ENCODE measurements at regions not wholly inside any gene's neighbourhood (a gene's known extent, or its start where the extent isn't known, plus 50 kb on each side); places are given as distances from the start of the nearest gene placed in this dataset.

GRCh38 chr1:170800812-170801211 is 134.5 kb upstream of the MROH9 start:
- H3K9me3 ChIP-seq (replicated peaks; ENCODE audit: control insufficient read depth, insufficient read depth, low read depth, low read length), result no peaks in the 10 kb centered on the region; the same call in 1 of the 2 replicates
- POLR2A ChIA-PET, result no interaction called here
- intact Hi-C loops (cut with micrococcal nuclease) (no loop called here), in situ Hi-C loops (cut with MboI) (no loop called here)
- no peak overlapping the region for H3K9ac ChIP-seq (ENCODE audit: insufficient read depth in 1 of 2, low read depth in 2 of 2, low read length in 2 of 2)
- no TSS peak for BruUV-seq (replicated peaks)
- CTCF ChIA-PET (ENCODE audit: low intra/inter-chr PET ratio), result no interaction called here
- no peaks in the 10 kb centered on the region for H3K4me1 ChIP-seq (replicated peaks in 1 of 2; ENCODE audit: control insufficient read depth in 2 of 2, insufficient read depth in 2 of 2, low read length in 2 of 2)
- H4K20me1 ChIP-seq (replicated peaks; ENCODE audit: control insufficient read depth, insufficient read depth, low read length), result no peaks in the 10 kb centered on the region
- ATAC-seq, result no peak
- H3K36me3 ChIP-seq (ENCODE audit: control insufficient read depth, insufficient read depth, low read length), result no peaks in the 10 kb centered on the region
- DNase-seq (ENCODE audit: extremely low read depth in 1 of 4, low spot score in 3 of 4), result no peak
- H3K27ac ChIP-seq (ENCODE audit: extremely low read depth, low read depth, low read length), result no peak overlapping the region
- under 1% methylated on average over 6 of the region's 6 CpGs for WGBS (ENCODE audit: insufficient coverage, low coverage, missing lambda C conversion rate)
- no peaks in the 10 kb centered on the region for H3K79me2 ChIP-seq (ENCODE audit: control insufficient read depth, insufficient read depth, low read length)
- H3K27me3 ChIP-seq (ENCODE audit: control insufficient read depth in 2 of 2, insufficient read depth in 2 of 2, low read length in 2 of 2), result no peaks in the 10 kb centered on the region
- no peak for TF ChIP-seq BDP1 (IDR thresholded peaks at IDR 0.05; ENCODE audit: insufficient read depth, insufficient read length)
- TF ChIP-seq KAT2B (IDR thresholded peaks at IDR 0.05; ENCODE audit: low read depth, low read length), result no peak
- no peak for TF ChIP-seq ZBTB5 (IDR thresholded peaks at IDR 0.05)
- no peak for TF ChIP-seq ZNF511 (CRISPR knock-in tag; IDR thresholded peaks at IDR 0.05)
- no peak for TF ChIP-seq POLR2A (conservative IDR thresholded peaks at IDR 0.05)
- TF ChIP-seq ELK1 (CRISPR knock-in tag; IDR thresholded peaks at IDR 0.05), result no peak
- no peak for TF ChIP-seq MECOM (CRISPR knock-in tag; IDR thresholded peaks at IDR 0.05)
- no peak for TF ChIP-seq ILF3 (IDR thresholded peaks at IDR 0.05; ENCODE audit: borderline replicate concordance)
- TF ChIP-seq DNMT1 (IDR thresholded peaks at IDR 0.05), result no peak
- no peak for TF ChIP-seq ETS1 (conservative IDR thresholded peaks at IDR 0.05; ENCODE audit: control insufficient read depth, low read depth, low read length)
- no peak for TF ChIP-seq POLR3A (IDR thresholded peaks at IDR 0.05; ENCODE audit: borderline replicate concordance, extremely low read depth, insufficient read depth, insufficient read length)
- H3K4me2 ChIP-seq (ENCODE audit: insufficient read depth, low read length), result no peak overlapping the region
- no peaks in the 10 kb centered on the region for H3K9me1 ChIP-seq (ENCODE audit: control insufficient read depth, insufficient read depth, low read length)
- no peak for FAIRE-seq
- H2AFZ ChIP-seq (ENCODE audit: low read depth, low read length), result no peak overlapping the region
- no peak overlapping the region for H3K4me3 ChIP-seq
